Astrocyte of the spinal cord (primary cell): ENCODE measurements at regions not wholly inside any gene's neighbourhood (a gene's known extent, or its start where the extent isn't known, plus 50 kb on each side); places are given as distances from the start of the nearest gene placed in this dataset.

Experiments
- DNase-seq: peaks from one replicate; pipeline ENCODE4 v3.0.0; 2011; ENCODE audit warnings: low read depth, low spot score
- H3K4me3 ChIP-seq: 2 replicates; pipeline ENCODE4 v1.5.1; 2011; ENCODE audit warnings: low read depth, mild to moderate bottlenecking, low read length, moderate library complexity
- in situ Hi-C: cut with HindIII; loops from 2 replicates; pipeline ENCODE4 v1.10.0; 2017; ENCODE audit warnings: low sequenced_read_pairs
- TF ChIP-seq, protein P1 (sequence below): IDR thresholded peaks from 2 replicates; pipeline ENCODE4 v1.5.1; 2012; ENCODE audit warnings: low read depth, mild to moderate bottlenecking, low read length, inconsistent platforms

DNA sequence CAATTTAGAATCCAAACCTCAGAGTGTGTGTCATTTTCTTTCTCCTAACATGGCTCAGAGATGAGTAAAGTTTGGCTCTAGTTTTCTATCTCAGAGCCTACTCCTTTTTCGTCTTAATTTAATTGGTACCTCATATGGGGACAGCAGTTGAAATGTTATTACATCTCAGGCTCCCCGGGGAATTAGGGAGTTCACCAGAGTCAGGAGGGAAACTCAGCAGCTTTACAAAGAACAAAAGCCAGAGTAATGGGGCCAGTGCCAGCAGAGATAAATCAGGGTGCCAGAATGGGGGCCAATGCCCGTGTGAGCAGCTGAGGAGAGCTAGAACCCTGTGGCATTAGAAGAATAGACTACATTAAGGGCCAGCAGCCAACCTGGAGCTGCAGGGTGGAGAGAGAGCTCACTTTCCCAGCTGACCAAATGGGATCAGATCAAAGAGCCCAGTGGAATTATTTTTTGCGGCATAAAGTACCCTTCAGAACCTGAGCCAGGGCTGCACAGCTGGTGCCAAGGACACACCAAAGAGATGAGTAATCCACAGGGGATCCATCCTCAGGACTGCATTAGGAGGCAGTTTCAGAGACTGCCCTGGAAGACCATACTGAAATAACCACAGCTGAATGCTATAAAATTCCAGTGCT lies 207.1 kb upstream of the DKK2 start:
- no peak overlapping the region for H3K4me3 ChIP-seq
- DNase-seq: peak; percentile 66
- TF ChIP-seq, protein P1, sequence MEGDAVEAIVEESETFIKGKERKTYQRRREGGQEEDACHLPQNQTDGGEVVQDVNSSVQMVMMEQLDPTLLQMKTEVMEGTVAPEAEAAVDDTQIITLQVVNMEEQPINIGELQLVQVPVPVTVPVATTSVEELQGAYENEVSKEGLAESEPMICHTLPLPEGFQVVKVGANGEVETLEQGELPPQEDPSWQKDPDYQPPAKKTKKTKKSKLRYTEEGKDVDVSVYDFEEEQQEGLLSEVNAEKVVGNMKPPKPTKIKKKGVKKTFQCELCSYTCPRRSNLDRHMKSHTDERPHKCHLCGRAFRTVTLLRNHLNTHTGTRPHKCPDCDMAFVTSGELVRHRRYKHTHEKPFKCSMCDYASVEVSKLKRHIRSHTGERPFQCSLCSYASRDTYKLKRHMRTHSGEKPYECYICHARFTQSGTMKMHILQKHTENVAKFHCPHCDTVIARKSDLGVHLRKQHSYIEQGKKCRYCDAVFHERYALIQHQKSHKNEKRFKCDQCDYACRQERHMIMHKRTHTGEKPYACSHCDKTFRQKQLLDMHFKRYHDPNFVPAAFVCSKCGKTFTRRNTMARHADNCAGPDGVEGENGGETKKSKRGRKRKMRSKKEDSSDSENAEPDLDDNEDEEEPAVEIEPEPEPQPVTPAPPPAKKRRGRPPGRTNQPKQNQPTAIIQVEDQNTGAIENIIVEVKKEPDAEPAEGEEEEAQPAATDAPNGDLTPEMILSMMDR: no peak
- in situ Hi-C loops: no loop called here

DNA sequence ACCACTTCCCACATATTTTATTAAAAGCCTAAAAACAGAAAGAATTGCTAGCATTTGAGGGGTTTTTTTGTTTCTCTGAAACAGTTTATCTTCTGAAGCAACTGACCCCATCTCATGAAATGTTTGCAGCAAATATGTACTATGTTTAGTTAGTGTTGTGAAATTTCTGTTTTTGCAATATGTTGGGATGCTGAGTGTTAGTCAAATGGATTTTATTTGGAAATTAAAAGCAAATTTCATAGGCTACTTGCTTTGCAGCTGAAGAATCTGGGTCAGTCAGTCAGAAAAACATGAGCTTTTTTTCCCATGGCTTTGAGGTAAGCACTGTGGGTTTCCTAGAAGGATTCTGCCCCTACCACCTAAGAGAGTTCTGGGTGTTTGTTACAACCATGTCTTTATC lies 184.9 kb upstream of the DKK2 start:
- TF ChIP-seq, protein P1: no peak
- no peak for DNase-seq
- no peak overlapping the region for H3K4me3 ChIP-seq
- in situ Hi-C loops: no loop called here

DNA sequence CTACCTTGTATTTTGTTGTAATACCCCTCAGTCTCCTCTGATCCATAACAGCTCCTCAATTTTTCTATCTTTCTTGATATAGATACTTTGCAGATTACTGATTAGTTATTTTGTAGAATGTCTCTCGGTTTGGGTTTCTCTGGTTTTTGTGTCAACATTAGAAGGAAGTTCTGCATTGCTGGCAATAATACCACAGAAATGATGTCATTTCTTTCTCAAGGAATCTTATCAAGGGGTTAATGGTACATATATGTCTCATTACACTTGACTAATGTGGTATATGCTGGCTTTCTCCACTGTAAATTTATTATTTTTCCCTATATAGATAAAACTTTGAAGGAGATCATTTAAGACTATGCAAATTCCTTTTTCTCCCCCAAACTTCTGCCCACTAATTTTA lies 183.6 kb upstream of the DKK2 start:
- DNase-seq: peak; percentile 47
- in situ Hi-C loops: no loop called here
- TF ChIP-seq, protein P1: no peak
- no peak overlapping the region for H3K4me3 ChIP-seq

GRCh38 chr4:107216379-107216778 lies 180.3 kb upstream of the DKK2 start:
- in situ Hi-C loops: no loop called here
- no peak overlapping the region for H3K4me3 ChIP-seq
- DNase-seq: no peak
- TF ChIP-seq, protein P1: no peak

DNA sequence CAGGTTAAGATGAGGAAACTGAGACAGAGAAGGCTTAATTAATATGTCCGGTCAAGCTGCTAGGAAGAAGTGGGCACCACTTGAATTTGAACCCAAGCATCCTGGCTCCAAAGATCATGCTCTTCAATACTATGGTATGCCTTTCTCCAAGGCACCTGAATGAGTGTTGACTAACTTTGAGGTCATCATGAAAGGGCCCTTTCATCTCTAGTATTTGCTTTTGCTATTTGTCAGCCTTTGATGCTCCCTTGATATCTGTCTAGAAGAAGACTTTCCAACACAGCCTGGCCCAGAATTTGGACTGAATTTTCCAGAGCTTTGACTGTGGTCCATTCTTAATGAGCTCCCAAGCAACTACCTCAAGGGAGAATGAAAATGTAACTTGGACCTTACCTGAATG lies 179.1 kb upstream of the DKK2 start:
- TF ChIP-seq, protein P1: no peak
- in situ Hi-C loops: no loop called here
- H3K4me3 ChIP-seq: no peak overlapping the region
- DNase-seq: no peak

DNA sequence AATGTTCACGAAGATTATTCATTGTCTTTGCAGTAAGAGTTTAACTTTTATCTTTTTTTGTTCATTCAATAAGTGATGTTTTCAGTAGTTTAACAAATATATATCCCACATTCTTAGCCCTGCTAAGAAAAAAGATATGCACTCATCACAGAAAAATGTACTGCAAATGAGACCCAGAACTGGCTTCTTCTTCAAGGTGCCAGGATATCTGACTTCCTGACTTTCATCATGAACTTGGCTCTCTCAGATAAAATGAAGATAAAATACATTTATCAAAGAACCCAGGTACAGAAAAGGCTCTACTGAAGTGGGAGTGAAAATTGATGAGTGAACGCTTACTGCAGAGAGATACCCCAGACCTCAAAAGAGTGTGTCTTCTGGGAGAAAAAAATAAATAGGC lies 177.8 kb upstream of the DKK2 start:
- TF ChIP-seq, protein P1: no peak
- in situ Hi-C loops: no loop called here

More for the DNA sequence above, 177.8 kb upstream of the DKK2 start:
- H3K4me3 ChIP-seq: no peak overlapping the region
- no peak for DNase-seq
